ENCODE measurements at regions not wholly inside any gene's neighbourhood (a gene's known extent, or its start where the extent isn't known, plus 50 kb on each side); places are given as distances from the start of the nearest gene placed in this dataset.

DNA sequence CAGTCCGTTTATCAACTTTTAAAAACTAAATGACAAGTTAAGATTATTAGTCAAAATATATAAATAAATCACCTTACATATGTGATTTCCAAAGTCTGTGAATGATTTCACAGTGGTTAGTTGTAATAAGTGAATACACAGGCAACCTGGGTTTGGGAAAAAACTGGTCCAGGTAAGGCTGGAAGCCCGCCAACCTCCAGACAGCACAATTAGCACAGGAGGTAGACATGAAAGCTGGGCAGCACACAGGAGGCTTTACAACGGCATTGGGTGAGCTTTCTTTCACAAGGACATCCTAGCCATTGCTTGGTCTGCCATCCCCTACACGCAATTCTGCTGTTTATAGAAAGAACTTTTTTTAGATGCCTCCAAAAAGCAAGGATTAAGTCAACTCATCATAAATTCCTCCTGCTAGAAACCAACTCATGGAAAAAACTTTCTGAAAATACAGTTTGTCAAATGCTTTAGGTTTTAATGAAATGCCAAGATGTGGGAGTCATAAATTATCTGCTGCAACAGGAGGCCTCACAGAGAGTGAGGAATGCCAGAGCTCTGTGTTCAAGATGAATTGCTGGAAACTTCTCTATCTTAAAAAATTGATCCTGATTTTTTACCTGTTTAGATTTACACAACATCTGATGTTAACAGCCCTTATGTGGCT is 346.8 kb upstream of the NFE2L3 start:
- no peaks in the 10 kb centered on the region for H3K9me3 Mint-ChIP-seq
- DNase-seq, result no peak
- no peak overlapping the region for H3K4me3 Mint-ChIP-seq
- no peaks in the 10 kb centered on the region for H3K36me3 Mint-ChIP-seq
- H3K4me1 Mint-ChIP-seq, result no peaks in the 10 kb centered on the region
- H3K27me3 Mint-ChIP-seq, result peaks cover 12 to 48% (median 29%) of the 10 kb centered on the region in 3 donors
- H3K27ac Mint-ChIP-seq, result no peak overlapping the region
- ATAC-seq (ENCODE audit: low read depth in 2 of 2), result no peak

GRCh38 chr7:25807086-25807611 is 344.8 kb upstream of the NFE2L3 start:
- H3K36me3 Mint-ChIP-seq, result no peaks in the 10 kb centered on the region

DNA sequence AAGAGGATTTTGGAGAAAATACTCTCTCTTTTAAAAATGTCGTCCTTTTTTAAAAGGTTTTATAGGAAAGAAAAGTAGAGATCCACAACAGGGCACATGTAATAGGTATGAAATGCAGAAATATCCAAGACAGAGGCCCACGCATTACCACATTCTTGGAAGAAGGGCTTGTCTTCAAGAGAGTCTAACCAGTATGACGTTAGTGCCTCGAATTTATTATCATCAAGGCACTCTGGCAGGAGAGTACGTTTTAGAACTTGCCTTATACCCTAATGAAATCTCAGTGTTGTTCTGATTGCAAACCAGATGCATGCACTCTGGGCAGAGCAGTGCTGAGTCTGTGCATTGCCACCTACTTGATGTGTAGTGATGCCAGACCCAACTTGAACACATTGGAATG is 342.6 kb upstream of the NFE2L3 start:
- DNase-seq, result no peak
- Mint-ChIP-seq H3K4me3 (no peak overlapping the region), H3K9me3 (no peaks in the 10 kb centered on the region), H3K27me3 (peaks cover 20 to 57% (median 29%) of the 10 kb centered on the region in 3 donors), H3K4me1 (no peaks in the 10 kb centered on the region), H3K27ac (no peak overlapping the region), H3K36me3 (no peaks in the 10 kb centered on the region)
- ATAC-seq (ENCODE audit: low read depth in 2 of 2), result no peak

More at GRCh38 chr7:25807086-25807611, 344.8 kb upstream of the NFE2L3 start:
- Mint-ChIP-seq H3K4me1 (no peaks in the 10 kb centered on the region), H3K27me3 (peaks cover 15 to 51% (median 29%) of the 10 kb centered on the region in 3 donors), H3K27ac (no peak overlapping the region), H3K4me3 (no peak overlapping the region), H3K9me3 (no peaks in the 10 kb centered on the region)
- no peak for DNase-seq
- no peak for ATAC-seq (ENCODE audit: low read depth in 2 of 2)

DNA sequence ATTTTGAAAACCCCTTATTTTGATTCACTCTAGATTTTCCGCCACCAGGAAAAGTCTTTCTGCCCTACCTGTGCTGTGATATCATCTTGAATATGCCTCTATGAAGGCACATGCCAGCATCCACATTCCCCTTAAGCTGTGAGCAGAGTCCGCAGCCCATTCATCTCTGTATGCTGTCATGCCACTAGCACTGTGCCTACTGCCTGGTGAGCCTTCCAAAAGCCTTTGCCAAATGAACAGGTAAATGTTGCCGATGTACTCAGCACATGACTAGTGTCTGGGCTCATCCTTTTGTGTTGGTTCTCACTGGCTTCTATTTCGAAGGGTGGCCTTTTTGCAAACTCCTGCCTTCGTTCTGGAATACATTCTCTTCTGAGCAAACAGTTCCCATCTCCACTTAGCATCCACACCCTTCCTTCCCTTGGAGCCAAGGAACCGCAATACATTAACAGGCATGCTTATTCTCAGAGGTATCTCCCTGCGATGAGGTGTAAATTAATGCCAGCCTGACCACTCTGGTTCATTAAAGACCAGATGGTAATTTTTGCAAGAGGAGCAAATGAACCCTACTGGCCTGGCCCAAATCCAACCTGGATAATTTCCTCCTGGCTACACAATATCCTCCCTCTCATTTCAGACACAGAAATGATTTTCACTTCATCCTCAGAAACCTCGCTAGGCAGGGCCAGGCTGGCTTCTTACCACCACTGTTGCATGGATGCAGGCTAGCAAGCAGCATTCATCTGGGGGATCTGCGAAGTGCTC is 339.7 kb upstream of the NFE2L3 start:
- no peak overlapping the region for H3K27ac Mint-ChIP-seq

GRCh38 chr7:25813381-25813780 is 338.6 kb upstream of the NFE2L3 start:
- H3K4me3 Mint-ChIP-seq, result no peak overlapping the region
- peaks cover 41 to 59% (median 51%) of the 10 kb centered on the region in 3 donors for H3K27me3 Mint-ChIP-seq
- ATAC-seq (ENCODE audit: low read depth in 2 of 2) (no peak), DNase-seq (no peak)
- no peaks in the 10 kb centered on the region for H3K4me1 Mint-ChIP-seq
- peaks cover 6 to 26% (median 11%) of the 10 kb centered on the region in 7 donors for H3K9me3 Mint-ChIP-seq
- peaks cover 0 to 12% of the 10 kb centered on the region in 2 donors for H3K36me3 Mint-ChIP-seq
- H3K27ac Mint-ChIP-seq, result no peak overlapping the region

More for the DNA sequence above, 339.7 kb upstream of the NFE2L3 start:
- H3K9me3 Mint-ChIP-seq, result peaks cover 3 to 19% (median 8%) of the 10 kb centered on the region in 7 donors
- DNase-seq (no peak), ATAC-seq (ENCODE audit: low read depth in 2 of 2) (no peak)
- H3K4me1 Mint-ChIP-seq, result no peaks in the 10 kb centered on the region
- peaks cover 32 to 54% (median 45%) of the 10 kb centered on the region in 3 donors for H3K27me3 Mint-ChIP-seq
- H3K4me3 Mint-ChIP-seq, result no peak overlapping the region
- H3K36me3 Mint-ChIP-seq, result peaks cover 0 to 4% of the 10 kb centered on the region in 2 donors

- no peak for DNase-seq
- H3K4me1 Mint-ChIP-seq, result no peaks in the 10 kb centered on the region
- H3K36me3 Mint-ChIP-seq, result peaks cover 0 to 12% of the 10 kb centered on the region in 2 donors
Observed at GRCh38 chr7:25815711-25816110, 336.3 kb upstream of the NFE2L3 start.

GRCh38 chr7:25820432-25821040 is 331.5 kb upstream of the NFE2L3 start:
- peaks cover 0 to 12% of the 10 kb centered on the region in 2 donors for H3K36me3 Mint-ChIP-seq
- no peak for ATAC-seq (ENCODE audit: low read depth in 2 of 2)
- H3K27me3 Mint-ChIP-seq, result peaks cover 46 to 70% (median 56%) of the 10 kb centered on the region in 3 donors
- peaks cover 3 to 18% (median 7%) of the 10 kb centered on the region in 7 donors for H3K9me3 Mint-ChIP-seq
- H3K27ac Mint-ChIP-seq, result no peak overlapping the region
- no peak for DNase-seq
- no peak overlapping the region for H3K4me3 Mint-ChIP-seq
- H3K4me1 Mint-ChIP-seq, result peaks cover 4 to 11% (median 6%) of the 10 kb centered on the region in 3 donors

More at GRCh38 chr7:25815711-25816110, 336.3 kb upstream of the NFE2L3 start:
- peak overlapping the region in 1 of 8 donors; percentile 15 for H3K4me3 Mint-ChIP-seq
- no peak overlapping the region for H3K27ac Mint-ChIP-seq
- H3K27me3 Mint-ChIP-seq, result peaks cover 42 to 61% (median 60%) of the 10 kb centered on the region in 3 donors
- no peak for ATAC-seq (ENCODE audit: low read depth in 2 of 2)
- H3K9me3 Mint-ChIP-seq, result peaks cover 6 to 26% (median 11%) of the 10 kb centered on the region in 7 donors

DNA sequence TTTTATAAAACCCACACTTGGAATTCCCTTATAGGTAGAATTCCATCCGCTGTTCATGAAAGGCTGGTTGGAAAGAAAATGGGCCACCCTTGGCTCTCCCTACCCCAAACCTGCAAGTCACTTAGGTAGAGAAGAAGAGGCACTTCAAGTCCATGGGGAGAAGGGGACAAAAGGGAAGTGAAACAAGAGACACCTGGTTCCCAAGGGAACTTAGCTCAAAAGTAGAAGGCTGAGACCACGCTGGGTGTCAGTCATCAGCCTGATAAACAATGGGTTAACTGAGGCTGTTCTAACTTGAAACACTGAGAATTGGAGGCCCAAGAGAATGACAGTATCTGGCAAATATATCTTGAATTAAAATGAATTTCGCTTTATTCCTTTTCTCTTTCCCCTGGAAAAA is 330.8 kb upstream of the NFE2L3 start:
- Mint-ChIP-seq H3K4me3 (no peak overlapping the region), H3K27ac (peak overlapping the region in 1 of 6 donors; percentile 15), H3K27me3 (peaks cover 46 to 68% (median 59%) of the 10 kb centered on the region in 3 donors), H3K4me1 (peaks cover 4 to 11% (median 6%) of the 10 kb centered on the region in 3 donors), H3K36me3 (peaks cover 0 to 12% of the 10 kb centered on the region in 2 donors), H3K9me3 (peaks cover 3 to 14% (median 7%) of the 10 kb centered on the region in 7 donors)
- no peak for ATAC-seq (ENCODE audit: low read depth in 2 of 2)
- no peak for DNase-seq

DNA sequence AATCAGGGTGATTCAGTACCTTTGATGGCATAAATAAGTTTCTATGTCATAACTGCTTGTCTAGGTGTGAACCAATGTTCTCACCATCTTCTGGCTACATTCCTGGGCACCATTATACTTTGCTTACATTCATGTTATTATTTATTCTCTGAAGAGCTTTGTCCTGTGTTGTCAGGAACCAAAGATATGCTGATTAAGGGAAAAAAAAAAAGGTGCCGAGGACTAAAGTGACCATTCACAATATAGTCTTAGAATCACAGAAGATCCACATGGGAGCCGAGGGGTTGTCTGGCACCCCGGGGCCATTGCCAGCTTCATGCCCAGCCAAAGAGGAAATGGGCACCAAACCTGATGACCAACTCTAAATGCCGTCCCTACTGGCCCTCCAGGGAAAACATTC is 329.2 kb upstream of the NFE2L3 start:
- H3K36me3 Mint-ChIP-seq, result peaks cover 0 to 3% of the 10 kb centered on the region in 2 donors
- H3K27ac Mint-ChIP-seq, result no peak overlapping the region
- DNase-seq, result no peak
- no peak overlapping the region for H3K4me3 Mint-ChIP-seq
- no peak for ATAC-seq (ENCODE audit: low read depth in 2 of 2)
- H3K4me1 Mint-ChIP-seq, result peaks cover 4 to 11% (median 6%) of the 10 kb centered on the region in 3 donors
- H3K27me3 Mint-ChIP-seq, result peaks cover 34 to 65% (median 57%) of the 10 kb centered on the region in 3 donors
- H3K9me3 Mint-ChIP-seq, result peaks cover 0 to 2% (median 0%) of the 10 kb centered on the region in 7 donors

- Mint-ChIP-seq H3K4me3 (no peak overlapping the region), H3K9me3 (peaks cover 0 to 2% (median 0%) of the 10 kb centered on the region in 7 donors), H3K4me1 (peaks cover 4 to 11% (median 6%) of the 10 kb centered on the region in 3 donors), H3K27me3 (peaks cover 33 to 65% (median 57%) of the 10 kb centered on the region in 3 donors), H3K27ac (no peak overlapping the region), H3K36me3 (no peaks in the 10 kb centered on the region)
- no peak for DNase-seq
- peak; percentile 52 to 65 for ATAC-seq (ENCODE audit: low read depth in 2 of 2)
Observed at GRCh38 chr7:25823571-25823970, 328.4 kb upstream of the NFE2L3 start.

GRCh38 chr7:25828468-25828867 is 323.5 kb upstream of the NFE2L3 start:
- H3K27me3 Mint-ChIP-seq, result peaks cover 35 to 61% (median 53%) of the 10 kb centered on the region in 3 donors
- ATAC-seq (ENCODE audit: low read depth in 2 of 2), result no peak
- no peak for DNase-seq
- H3K9me3 Mint-ChIP-seq, result peaks cover 0 to 3% (median 0%) of the 10 kb centered on the region in 7 donors
- H3K4me1 Mint-ChIP-seq, result peaks cover 0 to 4% (median 0%) of the 10 kb centered on the region in 3 donors
- no peak overlapping the region for H3K4me3 Mint-ChIP-seq
- no peaks in the 10 kb centered on the region for H3K36me3 Mint-ChIP-seq
- no peak overlapping the region for H3K27ac Mint-ChIP-seq

- H3K4me3 Mint-ChIP-seq, result no peak overlapping the region
- no peaks in the 10 kb centered on the region for H3K36me3 Mint-ChIP-seq
- H3K4me1 Mint-ChIP-seq, result no peaks in the 10 kb centered on the region
- peaks cover 0 to 3% (median 0%) of the 10 kb centered on the region in 7 donors for H3K9me3 Mint-ChIP-seq
- ATAC-seq (ENCODE audit: low read depth in 2 of 2) (no peak), DNase-seq (no peak)
- no peak overlapping the region for H3K27ac Mint-ChIP-seq
- peaks cover 26 to 49% (median 41%) of the 10 kb centered on the region in 3 donors for H3K27me3 Mint-ChIP-seq
Observed at GRCh38 chr7:25829663-25830062, 322.3 kb upstream of the NFE2L3 start.

GRCh38 chr7:25830215-25830614 is 321.8 kb upstream of the NFE2L3 start:
- DNase-seq (no peak), ATAC-seq (ENCODE audit: low read depth in 2 of 2) (no peak)
- Mint-ChIP-seq H3K4me1 (no peaks in the 10 kb centered on the region), H3K27ac (no peak overlapping the region), H3K4me3 (no peak overlapping the region), H3K36me3 (no peaks in the 10 kb centered on the region), H3K9me3 (peaks cover 0 to 3% (median 0%) of the 10 kb centered on the region in 7 donors), H3K27me3 (peaks cover 20 to 44% (median 36%) of the 10 kb centered on the region in 3 donors)

Data from naive B cell (primary cell).